ENCODE measurements at regions not wholly inside any gene's neighbourhood (a gene's known extent, or its start where the extent isn't known, plus 50 kb on each side); places are given as distances from the start of the nearest gene placed in this dataset.

DNA sequence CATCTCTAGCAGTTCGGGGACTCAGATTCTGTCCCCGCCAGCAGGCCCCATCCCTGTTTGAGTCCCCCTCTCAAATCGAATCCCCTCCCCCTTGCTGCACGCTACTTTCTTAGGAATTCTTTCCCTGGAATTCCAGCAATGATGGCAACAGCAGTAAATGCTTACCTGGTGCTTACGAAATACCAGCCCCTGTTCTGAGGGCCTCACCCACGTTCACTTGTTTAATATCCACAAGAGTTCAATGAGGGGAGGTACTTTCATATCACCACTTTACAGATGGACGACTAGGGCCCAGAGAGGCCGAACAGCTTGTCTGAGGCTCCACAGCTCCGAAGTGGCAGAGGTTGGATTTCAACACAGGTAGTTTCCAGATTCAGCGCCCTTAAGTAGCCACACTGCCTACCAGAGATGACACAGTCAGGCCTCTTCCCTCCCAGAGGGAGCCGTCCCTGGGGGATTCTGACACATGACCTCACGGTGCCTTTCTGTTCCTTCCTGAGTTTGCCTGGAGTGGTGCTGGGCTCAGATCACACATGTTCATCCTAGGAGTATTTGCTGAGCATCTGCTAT is 120.7 kb upstream of the GSE1 start:
- DNase-seq (ENCODE audit: low read depth in 2 of 2), result no peak

DNA sequence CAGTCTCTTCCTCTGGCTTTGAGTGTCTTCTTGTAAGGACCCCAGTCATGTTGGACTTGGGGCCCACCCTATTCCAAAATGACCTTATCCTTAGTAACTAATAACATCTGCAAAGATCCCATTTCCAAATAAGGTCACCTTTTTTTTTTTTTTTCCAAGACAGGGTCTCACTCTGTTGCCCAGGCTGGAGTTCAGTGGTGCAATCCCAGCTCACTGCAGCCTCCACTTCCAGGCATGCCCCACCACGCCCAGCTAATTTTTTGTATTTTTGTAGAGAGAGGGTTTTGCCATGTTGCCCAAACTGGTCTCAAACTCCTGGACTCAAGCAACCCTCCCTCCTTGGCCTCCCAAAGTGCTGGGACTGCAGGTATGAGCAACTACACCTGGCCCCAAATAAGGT is 118.8 kb upstream of the GSE1 start:
- no peak for DNase-seq (ENCODE audit: low read depth in 2 of 2)

DNA sequence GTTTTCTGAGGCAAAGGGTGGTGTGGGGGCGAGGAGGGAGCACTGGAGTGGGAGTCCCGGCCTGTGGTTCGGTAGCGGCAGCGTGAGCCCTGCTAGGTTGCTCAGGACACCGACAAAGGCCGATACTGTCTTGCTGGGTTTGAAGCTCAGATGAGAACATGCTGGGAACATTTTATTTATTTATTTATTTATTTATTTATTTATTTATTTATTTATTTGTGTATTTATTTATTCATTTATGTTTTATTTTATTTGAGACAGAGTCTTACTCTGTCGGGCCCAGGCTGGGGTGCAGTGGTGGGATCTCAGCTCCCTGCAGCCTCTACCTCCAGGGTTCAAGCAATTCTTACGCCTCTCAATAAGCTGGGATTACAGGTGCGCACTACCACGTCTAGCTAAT is 117.9 kb upstream of the GSE1 start:
- DNase-seq (ENCODE audit: low read depth in 2 of 2), result no peak

DNA sequence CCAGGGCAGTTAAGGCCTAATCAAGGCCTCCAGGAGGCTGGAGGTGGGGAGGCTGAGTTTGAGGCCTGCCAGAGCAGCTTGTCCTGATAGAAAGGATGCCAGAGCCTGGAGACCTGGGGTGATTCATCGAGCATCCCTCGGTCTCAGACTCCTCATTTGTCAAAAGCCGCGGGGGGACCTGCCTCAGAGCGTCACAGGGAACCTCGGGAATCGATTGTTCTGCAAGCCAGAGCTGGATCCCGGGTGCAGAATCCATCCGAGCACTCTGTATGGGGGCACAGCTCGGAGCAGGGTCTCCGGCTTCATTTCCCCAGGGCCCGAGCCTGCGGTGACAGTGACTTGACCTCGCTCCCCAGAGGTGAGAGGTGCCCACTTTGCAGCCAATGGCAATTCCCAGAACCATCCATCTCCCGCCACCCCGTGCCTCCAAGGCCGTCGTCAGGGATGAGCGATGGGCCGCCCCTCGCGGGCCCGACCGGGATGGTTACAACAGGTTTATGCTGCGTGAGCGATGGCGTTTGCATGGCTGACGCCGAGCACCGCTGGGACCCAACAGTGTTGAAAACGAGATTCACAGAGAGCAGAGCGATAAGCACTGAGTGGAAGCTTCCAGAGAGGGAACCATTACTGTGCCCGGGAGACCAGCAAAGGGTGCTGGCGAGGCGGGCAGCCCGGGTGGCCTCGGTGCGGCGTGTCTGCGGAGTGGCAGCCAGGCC is 117.1 kb upstream of the GSE1 start:
- DNase-seq (ENCODE audit: low read depth in 2 of 2), result no peak

DNA sequence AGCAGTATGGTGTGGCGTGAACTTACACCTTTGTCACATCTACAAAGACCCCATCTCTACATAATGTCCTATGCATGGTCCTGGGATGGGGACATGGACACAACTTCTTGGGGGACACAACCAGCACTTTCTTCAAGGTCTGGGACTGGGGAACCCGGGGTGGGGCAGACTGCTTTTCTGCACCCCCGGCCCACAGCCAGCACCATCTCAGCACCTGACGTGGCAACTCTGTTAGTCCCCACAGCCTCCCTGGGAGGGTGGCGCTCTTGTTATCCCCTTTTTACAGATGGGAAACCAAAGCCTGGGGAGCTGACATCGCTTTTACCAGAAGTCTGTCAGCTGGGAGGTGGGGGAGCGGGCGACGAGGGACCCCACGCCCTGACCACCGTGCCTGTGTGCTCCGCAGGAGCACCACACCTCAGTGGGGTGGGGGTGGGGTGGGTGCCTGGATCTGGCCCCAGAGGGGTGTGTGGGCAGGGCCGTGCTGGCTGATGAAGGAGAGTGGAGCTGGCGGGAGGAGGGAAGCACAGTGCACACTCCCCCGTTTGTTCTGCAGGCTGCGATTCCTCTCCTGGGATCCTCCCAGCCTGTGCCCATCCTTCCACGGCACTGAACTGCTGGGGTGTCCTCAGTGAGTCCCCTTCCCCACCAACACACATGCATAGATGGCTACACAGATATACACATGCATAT is 115.4 kb upstream of the GSE1 start:
- DNase-seq (ENCODE audit: low read depth in 2 of 2), result no peak

DNA sequence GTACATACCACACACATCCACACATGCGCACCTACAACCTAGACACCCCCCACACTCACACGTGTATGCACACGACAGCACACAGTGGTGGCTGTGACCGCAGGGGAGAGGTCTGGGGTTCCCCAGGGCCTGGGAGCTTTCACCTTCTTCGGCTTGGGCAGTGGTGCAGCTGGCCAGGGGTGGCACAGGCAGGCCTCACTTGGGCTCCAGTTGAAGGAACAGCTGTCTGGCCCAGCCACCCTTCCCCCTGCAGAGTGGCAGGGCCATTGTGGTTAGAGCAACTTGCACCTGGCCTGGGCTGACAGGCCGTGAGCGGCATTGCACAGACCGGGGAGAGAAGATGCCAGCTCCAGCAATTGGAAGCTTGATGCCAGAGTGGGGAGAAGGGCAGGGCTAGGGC is 114.5 kb upstream of the GSE1 start:
- DNase-seq (ENCODE audit: low read depth in 2 of 2), result no peak

DNA sequence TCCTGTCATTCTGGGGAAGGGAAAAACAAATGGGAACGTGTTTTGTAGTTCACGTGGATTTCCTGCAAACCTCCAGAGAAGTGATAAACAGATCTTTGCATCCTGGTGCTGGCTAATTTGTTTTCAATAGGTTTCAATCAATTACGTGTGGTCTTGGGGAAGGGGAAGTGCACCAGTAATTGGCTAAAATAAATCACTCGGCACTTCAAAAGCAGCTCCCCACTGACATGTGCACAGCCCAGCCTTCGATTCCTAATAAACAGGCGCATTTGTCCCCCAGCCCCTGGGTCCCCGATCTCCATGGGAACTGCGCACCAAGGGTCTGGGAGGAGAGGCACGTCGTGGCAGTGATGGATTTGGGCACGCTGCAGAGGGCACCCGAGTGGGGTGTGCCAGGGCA is 112.9 kb upstream of the GSE1 start:
- no peak for DNase-seq (ENCODE audit: low read depth in 2 of 2)

DNA sequence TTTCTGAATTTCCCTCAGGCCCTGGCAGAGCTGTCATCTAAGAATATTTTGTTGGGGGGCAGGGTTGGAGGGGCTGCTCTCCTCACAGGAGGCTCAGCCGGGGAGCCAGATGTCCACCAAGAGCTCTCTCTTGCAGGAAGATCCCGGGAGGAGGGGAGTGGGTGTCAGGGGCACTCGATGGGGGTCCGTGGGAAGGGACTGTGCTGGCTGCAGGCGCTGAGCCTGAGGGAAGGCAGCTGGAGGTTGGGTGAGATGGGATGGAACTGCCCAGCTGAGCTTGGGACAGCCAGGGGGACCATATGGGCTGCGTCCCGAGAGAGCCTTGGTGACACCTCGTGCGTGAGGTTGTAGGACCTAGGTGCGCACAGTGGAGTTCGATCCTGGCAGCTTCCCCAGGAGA is 111.2 kb upstream of the GSE1 start:
- no peak for DNase-seq (ENCODE audit: low read depth in 2 of 2)

DNA sequence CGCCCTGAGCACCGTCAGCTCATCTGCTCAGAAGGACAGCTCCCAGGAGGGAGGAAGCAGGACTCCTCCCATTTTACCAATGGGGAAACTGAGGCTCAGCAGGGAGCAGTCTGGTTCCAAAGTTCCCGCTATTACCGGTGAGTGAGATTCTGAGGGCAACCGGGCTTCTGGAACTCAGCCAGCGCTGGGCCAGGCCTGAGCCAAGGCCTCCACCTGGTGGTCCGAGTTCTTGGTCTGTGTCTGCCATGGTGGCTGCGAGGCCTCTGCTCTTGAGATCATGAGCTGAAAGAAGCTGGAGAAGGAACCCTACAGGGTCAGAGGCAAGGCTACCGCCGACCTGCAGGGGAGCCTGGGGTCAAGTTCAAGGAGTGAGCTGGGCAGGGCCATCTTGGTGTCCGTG is 110.8 kb upstream of the GSE1 start:
- no peak for DNase-seq (ENCODE audit: low read depth in 2 of 2)

DNA sequence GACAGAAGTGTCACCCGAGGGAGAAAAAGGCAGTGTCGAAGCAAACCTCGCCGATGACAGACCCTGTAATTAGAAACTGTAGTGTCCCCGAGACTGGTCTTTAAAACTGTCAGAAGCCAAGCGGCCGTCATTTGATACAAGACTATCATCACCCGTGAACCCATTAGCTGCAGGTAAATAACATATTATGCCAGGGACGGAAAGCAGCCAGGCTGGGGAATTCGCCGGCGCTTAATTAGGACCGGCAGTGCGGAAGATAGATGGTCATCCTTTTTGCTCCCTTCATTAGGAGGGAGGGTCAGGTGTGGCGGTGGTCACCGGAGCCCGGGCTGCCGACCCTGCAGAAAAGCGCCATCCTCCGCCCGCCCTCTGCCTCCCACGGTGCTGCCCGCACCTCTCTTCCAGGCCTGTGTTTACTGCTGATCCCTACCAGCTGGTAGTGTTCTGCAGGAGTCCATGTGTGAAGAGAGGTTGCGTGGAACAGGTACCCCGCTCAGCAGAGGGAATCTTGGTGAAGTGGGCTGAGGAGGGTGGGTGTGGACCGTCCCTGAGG is 109.4 kb upstream of the GSE1 start:
- DNase-seq (ENCODE audit: low read depth in 2 of 2), result no peak

DNA sequence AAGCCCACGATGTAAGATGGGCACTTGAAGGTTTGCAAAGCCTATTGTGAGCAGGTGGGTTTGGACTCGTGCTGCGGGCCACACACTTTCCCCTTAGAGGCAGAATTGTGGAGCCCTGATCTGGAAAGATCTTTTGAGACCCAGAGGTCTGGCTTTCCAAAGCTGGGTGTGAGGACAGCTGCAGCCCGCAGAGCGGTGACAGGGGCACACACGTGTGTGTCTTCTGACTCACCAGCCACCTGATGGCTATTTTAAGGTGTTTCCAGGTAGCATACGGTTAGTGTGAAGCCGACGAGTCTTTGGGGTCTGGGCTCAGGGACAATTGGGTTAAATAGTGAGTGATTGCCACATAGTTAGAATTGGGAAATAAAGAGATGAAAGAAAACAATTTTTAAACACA is 108.9 kb upstream of the GSE1 start:
- no peak for DNase-seq (ENCODE audit: low read depth in 2 of 2)

DNA sequence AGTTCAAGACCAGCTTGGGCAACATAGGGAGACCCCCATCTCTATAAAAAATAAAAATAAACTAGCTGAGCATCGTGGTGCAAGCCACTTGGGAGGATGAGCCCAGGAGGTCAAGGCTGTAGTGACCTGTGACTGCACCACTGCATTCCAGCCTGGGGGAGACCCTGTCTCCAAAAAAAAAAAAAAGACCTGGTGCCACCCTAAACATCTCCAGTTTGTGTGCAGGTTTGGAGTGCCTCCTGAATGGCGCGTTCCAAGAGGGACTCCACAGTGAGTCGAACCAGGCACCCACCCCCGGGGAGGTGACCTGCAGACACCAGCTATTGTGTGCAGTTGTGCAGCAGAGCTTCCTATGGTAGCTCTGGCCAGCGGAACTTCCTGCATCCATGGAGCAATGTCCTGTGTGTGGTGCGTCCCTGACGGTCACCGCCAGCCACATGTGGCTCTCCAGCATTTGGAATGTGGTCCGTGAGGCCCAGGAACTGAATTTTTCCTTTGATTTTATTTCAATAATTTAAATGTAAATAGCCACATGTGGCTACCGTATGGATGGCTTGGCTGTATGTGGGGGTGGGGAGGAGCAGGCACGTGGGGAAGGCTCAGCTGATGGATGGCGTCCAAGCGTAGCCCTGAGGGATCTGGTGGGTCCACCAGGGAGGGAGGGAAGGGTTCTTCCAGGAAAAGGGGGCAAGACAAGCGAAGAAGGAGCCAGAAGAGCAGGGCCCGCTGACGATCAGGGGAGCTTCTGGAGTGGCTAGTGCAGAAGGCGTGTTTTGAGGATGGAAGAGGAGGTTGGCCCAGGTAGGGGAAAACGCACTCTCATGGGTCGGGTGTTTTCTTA is 107.1 kb upstream of the GSE1 start:
- no peak for DNase-seq (ENCODE audit: low read depth in 2 of 2)

DNA sequence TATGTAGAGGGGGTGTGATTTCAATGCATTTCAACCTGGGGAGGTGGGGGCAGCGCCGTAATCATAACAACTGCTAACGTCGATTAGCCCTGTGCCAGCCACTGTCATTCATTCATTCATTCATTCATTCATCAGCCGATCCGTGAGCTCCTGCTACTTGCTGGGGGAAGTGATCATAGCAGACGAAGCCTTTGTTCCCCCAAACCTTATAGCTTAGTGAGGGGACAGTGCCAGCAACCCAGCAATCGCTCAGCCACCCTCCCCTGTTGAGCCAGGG is 106.5 kb upstream of the GSE1 start:
- no peak for DNase-seq (ENCODE audit: low read depth in 2 of 2)

DNA sequence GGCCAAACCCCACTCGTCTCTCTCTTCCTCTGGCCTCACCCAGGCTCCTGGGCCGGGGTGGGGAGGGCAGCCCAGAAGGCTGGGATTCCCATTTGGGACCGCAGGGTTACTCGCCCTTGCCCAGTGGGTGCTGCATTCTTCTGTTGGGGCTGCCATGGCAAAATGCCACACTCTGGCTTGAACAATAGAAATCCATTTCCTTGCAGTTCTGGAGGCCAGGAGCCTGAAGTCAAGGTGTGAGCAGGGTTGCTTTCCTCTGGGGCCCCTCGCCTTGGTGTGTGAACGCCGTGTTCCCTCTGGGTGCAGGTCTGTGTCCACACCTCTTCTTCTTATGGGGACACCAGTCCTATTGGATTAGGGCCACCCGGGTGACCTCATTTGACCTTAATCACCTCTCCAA is 105.8 kb upstream of the GSE1 start:
- no peak for DNase-seq (ENCODE audit: low read depth in 2 of 2)

DNA sequence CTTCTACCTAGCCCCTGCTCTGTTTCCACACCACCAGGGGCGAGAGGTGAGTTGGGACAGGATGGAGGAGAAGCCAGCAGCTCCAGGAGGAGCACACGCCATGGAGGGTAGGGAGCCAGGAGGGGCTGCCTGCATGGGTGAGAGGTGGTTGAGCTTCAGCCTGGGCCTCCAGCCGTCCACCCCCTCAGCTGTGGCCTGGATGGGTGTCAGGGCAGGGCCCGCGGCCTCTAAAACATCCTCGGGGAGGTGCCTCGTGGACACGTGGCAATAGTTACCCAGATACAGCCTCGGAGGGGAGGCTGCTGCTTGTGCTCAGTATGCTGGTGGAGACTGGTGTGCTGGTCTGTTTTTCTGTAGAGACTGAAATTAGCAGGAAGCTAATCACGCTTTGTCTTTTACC is 104.7 kb upstream of the GSE1 start:
- no peak for DNase-seq (ENCODE audit: low read depth in 2 of 2)

DNA sequence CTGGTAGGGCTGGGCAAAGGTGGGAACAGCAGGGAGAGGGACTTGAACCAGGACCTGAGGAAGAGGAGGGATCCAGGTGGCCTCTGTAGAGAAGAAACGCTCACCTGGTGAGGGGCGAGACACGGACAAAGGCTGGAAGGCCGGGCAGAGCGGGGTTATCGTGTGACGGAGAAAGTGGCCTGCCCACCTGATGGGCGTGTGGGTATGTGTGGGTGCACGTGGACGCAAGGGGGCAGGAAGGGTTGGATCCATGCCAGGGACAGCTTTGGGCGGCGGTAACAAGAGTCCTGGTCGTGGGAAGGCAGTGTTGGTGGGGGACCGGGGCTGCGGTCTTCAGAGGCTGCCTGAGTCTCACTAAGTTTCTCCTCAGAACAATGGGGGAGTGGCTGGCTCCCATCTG is 104.1 kb upstream of the GSE1 start:
- no peak for DNase-seq (ENCODE audit: low read depth in 2 of 2)

DNA sequence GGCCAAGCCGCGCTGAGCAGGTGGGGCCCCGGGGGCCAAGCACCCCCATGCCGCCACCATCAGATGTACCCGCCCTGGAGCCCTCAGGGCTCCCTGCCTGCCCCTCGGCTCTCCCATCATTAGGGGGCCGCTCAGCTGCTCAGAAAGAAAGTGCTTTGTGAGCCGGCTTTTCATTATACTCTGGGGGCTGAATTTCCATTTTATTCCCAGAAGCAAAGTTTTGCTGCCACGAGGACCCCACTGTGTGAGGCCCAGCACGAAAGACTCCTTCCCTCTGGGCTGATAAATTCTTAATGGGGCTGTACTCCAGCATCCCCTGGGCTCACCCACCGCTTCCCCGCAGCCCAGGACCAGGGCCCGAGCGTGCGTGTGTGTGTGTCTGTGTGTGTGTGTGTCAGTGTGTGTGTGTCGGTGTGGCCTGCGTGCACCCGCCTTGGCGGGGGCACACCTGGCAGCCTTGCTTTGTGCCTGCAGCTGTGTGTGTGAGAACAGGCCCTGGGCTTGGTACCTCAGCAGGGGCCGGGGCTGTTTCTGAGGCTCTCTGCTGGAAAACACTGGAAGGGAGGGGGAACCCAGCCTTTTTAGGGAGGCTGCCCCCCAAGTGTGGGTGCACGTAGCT is 103.0 kb upstream of the GSE1 start:
- no peak for DNase-seq (ENCODE audit: low read depth in 2 of 2)

DNA sequence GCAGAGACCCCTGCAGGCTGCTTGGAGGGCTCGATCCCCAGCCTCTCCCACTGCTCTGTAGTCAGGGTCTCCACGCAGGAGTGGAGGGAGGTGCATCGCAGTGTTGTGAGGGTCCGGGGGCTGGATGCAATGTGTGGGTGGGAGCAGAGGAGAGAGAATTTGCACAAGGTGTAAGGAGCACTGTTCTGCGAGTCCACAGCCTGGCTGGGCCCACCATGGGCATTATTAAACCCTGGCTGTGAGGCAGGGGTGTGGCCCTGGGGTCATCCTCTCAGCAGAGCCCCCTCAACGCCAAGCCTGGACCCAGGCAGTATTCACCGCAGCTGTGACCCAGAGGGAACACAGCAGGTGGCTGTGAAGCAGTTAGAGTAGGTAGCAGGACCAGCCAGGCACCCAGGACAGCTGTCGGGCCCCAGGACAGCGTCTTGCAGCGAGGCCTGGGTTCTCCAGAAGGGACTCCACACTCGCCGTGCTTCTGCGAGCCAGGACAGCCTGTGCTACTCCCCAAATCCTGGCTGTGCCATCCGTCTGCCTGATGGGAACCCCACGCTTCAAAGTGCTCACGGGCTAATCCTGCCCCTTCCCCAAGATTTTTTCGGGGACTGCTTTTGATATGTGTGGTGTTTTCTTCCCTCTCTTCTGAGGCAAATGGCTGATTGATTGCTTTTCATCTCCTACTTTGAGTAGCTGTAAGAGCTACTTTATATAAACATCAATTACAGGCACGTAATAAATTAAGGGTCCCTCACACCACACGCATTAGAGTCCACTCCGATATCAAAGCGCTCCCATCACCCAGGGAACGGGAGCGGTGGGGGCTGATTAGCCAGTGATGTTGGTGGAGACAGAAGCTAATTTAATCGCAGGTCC is 100.9 kb upstream of the GSE1 start:
- no peak for DNase-seq (ENCODE audit: low read depth in 2 of 2)

DNA sequence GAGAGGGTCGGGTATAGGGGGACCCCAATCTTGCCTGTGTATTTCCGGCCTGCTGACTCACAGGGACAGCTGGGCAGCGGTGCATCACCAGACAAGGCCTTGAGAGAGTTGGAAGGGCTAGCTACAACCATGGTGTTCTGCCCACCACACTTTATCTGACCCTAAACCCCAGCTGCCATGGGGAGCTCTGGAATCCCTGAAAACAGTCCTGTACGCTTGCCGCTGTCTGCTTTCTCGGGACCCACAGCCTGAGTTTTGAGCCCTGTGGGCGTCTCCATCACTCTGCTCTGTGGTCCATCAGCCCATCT is 100.4 kb upstream of the GSE1 start:
- no peak for DNase-seq (ENCODE audit: low read depth in 2 of 2)

DNA sequence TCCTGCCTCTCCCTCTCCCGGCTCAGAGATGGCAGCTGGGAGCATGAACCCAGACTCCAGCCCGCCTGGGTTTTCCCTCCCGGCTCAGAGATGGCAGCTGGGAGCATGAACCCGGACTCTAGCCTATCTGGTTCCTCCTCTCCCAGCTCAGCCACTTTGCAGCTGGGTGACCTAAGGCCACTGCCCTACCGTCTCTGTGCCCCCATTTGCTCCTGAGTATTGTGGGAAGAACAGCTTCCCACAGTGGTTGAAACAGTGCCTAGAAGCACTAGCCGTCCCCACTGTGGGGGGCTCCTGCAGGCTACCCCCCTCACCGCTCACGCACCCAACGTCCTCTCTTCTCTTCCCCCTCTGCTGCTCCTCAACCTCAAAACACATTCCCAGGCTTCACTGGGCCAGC is 99.9 kb upstream of the GSE1 start:
- DNase-seq (ENCODE audit: low read depth in 2 of 2), result no peak

DNA sequence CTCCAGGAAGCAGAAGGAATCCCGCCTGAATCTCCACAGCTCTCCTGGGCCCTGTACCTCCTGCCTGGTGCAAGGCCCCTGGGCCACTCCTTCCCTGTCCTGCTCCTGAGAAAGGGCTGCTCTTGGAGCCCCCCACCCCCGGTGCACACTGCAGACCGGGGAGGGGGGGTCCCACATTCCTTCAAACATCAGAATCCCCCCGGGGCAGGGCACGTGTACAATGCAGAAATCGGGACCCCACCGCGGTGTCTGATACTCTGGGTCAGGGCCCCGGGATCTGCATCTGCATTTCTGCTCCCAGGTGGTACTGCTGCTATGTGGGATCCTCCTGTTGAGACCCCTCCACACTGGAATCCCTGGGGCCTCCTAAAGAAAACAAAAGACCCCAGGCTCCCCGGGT is 99.5 kb upstream of the GSE1 start:
- DNase-seq (ENCODE audit: low read depth in 2 of 2), result no peak

DNA sequence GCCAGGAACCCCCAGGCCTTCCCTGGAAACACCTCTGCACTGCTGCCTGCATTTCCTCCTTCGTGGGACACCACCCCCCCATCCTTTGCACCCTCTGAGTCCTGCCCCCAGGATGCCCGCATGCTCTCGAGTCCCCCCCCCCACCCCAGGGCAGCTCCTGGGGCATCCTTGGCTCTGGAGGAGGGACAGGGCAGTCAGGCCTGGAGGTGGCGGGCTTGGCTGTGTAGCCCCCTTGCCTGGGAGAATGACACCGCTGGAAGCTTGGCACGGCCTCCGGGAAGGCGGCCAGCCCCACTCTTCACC is 98.9 kb upstream of the GSE1 start:
- DNase-seq (ENCODE audit: low read depth in 2 of 2), result no peak

Measured in stimulated activated CD8-positive, alpha-beta memory T cell treated with anti-CD3 and anti-CD28 coated beads, Interleukin-15, amount 100 ng/mL, for 4 hours (primary cell).